ENCODE measurements at regions not wholly inside any gene's neighbourhood (a gene's known extent, or its start where the extent isn't known, plus 50 kb on each side); places are given as distances from the start of the nearest gene placed in this dataset.

DNA sequence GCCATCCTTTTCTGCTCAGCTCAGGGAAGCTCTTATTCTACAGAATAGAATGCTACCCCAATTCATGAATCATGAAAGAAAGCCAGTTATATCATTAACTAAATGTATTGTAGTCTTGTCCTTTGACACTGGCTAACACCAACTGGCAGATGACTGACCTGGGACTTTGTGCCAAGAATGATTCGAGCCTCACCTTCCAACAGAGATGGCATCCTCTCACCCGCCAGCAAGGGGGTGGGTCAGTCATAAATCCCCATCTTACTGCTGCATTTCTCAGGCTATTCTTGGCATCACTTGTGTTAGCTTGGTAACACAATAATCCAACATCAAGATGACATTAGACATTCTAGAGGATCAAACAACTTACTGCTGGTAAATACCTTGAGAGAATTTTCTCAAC, 1239.8 kb upstream of the MIR17HG start:
- no peaks in the 10 kb centered on the region for H3K36me3 Mint-ChIP-seq (ENCODE audit: low read depth)
- H3K4me3 Mint-ChIP-seq = no peak overlapping the region
- DNase-seq (ENCODE audit: low read depth, low spot score) = no peak
- H3K4me1 Mint-ChIP-seq = no peaks in the 10 kb centered on the region
- no peak overlapping the region for H3K27ac Mint-ChIP-seq (ENCODE audit: unreplicated experiment)
- H3K27me3 Mint-ChIP-seq (ENCODE audit: low read depth) = no peaks in the 10 kb centered on the region
- peaks cover 9% of the 10 kb centered on the region for H3K9me3 Mint-ChIP-seq
- TF ChIP-seq, protein P1, sequence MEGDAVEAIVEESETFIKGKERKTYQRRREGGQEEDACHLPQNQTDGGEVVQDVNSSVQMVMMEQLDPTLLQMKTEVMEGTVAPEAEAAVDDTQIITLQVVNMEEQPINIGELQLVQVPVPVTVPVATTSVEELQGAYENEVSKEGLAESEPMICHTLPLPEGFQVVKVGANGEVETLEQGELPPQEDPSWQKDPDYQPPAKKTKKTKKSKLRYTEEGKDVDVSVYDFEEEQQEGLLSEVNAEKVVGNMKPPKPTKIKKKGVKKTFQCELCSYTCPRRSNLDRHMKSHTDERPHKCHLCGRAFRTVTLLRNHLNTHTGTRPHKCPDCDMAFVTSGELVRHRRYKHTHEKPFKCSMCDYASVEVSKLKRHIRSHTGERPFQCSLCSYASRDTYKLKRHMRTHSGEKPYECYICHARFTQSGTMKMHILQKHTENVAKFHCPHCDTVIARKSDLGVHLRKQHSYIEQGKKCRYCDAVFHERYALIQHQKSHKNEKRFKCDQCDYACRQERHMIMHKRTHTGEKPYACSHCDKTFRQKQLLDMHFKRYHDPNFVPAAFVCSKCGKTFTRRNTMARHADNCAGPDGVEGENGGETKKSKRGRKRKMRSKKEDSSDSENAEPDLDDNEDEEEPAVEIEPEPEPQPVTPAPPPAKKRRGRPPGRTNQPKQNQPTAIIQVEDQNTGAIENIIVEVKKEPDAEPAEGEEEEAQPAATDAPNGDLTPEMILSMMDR (conservative IDR thresholded peaks at IDR 0.05) = no peak

DNA sequence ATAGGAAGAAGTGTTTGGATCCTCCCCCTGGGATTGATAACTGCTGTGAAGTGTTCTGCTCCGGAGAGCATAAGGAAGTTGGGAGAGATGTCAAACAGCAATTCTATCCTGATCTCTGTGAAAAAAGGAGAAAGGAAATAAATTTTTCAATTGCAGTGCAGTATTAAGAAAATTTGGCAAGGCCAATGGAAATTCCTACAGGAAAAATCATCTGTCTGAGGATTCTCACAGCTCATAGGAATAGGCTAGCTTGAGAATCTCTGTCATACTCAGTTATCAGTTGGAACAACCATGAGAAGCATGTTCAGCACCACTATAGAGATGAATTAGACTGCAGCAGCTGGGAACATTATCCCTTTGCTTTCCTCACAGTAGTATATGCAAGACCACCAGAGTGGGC, 1238.9 kb upstream of the MIR17HG start:
- H3K27ac Mint-ChIP-seq (ENCODE audit: unreplicated experiment) = no peak overlapping the region
- no peak for DNase-seq (ENCODE audit: low read depth, low spot score)
- no peaks in the 10 kb centered on the region for H3K4me1 Mint-ChIP-seq
- H3K36me3 Mint-ChIP-seq (ENCODE audit: low read depth) = no peaks in the 10 kb centered on the region
- no peak overlapping the region for H3K4me3 Mint-ChIP-seq
- TF ChIP-seq, protein P1 (conservative IDR thresholded peaks at IDR 0.05) = no peak
- no peaks in the 10 kb centered on the region for H3K27me3 Mint-ChIP-seq (ENCODE audit: low read depth)
- peaks cover 4% of the 10 kb centered on the region for H3K9me3 Mint-ChIP-seq

DNA sequence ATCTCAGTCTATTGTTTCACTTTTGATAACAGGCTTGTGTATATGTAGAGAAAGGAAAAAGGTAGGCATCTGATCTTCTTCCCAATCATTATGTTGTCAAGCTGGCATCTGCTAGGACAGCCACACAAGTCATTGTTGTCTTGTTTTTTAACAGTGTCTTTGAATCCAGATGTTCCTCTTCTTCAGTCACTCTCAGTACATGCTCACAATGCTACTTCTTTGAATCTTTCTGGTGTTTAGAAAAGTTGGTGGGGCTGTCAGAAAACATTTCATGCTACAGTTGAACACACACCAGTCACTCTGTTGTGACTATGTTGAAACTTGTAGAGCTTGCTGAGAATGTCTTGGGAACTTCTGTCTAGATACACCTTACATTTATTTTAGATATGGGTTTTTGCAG, 1231.4 kb upstream of the MIR17HG start:
- TF ChIP-seq, protein P1 (conservative IDR thresholded peaks at IDR 0.05) = no peak
- no peak overlapping the region for H3K4me3 Mint-ChIP-seq
- DNase-seq (ENCODE audit: low read depth, low spot score) = no peak
- no peaks in the 10 kb centered on the region for H3K9me3 Mint-ChIP-seq
- H3K36me3 Mint-ChIP-seq (ENCODE audit: low read depth) = no peaks in the 10 kb centered on the region
- no peak overlapping the region for H3K27ac Mint-ChIP-seq (ENCODE audit: unreplicated experiment)
- H3K4me1 Mint-ChIP-seq = no peaks in the 10 kb centered on the region
- H3K27me3 Mint-ChIP-seq (ENCODE audit: low read depth) = no peaks in the 10 kb centered on the region

DNA sequence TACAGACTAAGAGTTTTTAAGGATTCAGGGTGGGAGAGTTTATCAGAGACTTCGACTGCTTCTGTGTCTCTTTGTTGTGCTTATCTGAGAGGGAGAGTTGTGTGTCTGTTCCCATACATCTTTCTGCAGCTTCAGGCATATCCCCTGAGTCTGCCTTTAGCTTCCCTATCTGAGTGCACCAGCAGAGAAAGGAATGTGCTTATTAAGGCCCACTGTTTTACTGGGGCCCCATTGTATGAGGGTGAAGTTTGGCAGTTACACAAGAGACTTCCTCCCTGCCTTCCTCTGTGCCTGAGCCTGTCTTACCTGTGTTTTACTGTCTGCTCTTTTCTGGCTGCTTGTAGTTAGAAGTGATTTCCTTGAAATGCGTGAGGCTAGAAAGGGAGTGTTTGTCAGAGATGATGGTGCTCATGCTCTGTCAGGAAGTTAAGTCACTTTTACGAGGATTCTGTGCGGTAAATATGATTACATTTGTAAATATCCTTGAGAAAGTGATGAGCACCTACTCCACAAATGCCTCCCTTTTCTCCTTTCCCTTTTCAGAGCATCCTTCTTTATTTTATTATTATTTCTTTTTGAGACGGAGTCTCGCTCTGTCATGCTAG, 1228.9 kb upstream of the MIR17HG start:
- TF ChIP-seq, protein P1 (conservative IDR thresholded peaks at IDR 0.05) = no peak
- no peaks in the 10 kb centered on the region for H3K9me3 Mint-ChIP-seq
- H3K27ac Mint-ChIP-seq (ENCODE audit: unreplicated experiment) = no peak overlapping the region
- no peaks in the 10 kb centered on the region for H3K4me1 Mint-ChIP-seq
- no peak for DNase-seq (ENCODE audit: low read depth, low spot score)
- H3K4me3 Mint-ChIP-seq = no peak overlapping the region
- H3K27me3 Mint-ChIP-seq (ENCODE audit: low read depth) = no peaks in the 10 kb centered on the region
- no peaks in the 10 kb centered on the region for H3K36me3 Mint-ChIP-seq (ENCODE audit: low read depth)

DNA sequence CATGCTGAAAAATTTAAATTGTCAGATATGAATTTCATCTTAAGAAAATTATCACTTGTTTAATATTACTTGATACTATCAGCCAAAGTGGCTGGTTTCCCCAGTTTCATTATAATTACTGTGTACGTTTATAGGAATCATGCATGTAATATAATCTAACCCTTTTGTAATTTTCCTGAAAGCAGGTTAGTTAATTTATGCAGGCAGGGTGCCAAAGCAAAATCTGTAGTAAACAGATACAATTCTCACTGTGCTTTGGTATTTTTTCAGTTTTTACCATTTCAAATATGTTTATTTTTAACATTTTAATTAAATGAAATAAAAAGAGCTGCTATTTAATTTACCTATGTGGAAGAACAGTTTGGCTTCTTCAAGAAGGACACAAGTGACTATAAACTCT, 1227.5 kb upstream of the MIR17HG start:
- no peaks in the 10 kb centered on the region for H3K36me3 Mint-ChIP-seq (ENCODE audit: low read depth)
- no peaks in the 10 kb centered on the region for H3K27me3 Mint-ChIP-seq (ENCODE audit: low read depth)
- DNase-seq (ENCODE audit: low read depth, low spot score) = no peak
- H3K9me3 Mint-ChIP-seq = no peaks in the 10 kb centered on the region
- H3K27ac Mint-ChIP-seq (ENCODE audit: unreplicated experiment) = no peak overlapping the region
- H3K4me3 Mint-ChIP-seq = no peak overlapping the region
- TF ChIP-seq, protein P1 (conservative IDR thresholded peaks at IDR 0.05) = no peak
- H3K4me1 Mint-ChIP-seq = no peaks in the 10 kb centered on the region
